Mesenchymal stem cell (in vitro differentiated cells and primary cell): ENCODE measurements at regions not wholly inside any gene's neighbourhood (a gene's known extent, or its start where the extent isn't known, plus 50 kb on each side); places are given as distances from the start of the nearest gene placed in this dataset.
A peak's percentile ranks its signal among the peaks of the same experiment; 100 is the strongest.

Source experiments
- DNase-seq: peaks from one replicate; pipeline ENCODE4 v3.0.0-alpha.2; 2013
- H2AFZ ChIP-seq: one replicate; pipeline ENCODE4 v1.6.1; 2013; ENCODE audit warnings: low read depth, mild to moderate bottlenecking, control low read depth, inconsistent platforms, low read length, moderate library complexity
- H2AK5ac ChIP-seq: 2 replicates; pipeline ENCODE4 v1.6.1; 2013; ENCODE audit warnings: low read length, moderate library complexity, mild to moderate bottlenecking, inconsistent platforms; ENCODE audit not compliant: severe bottlenecking
- H2BK120ac ChIP-seq: one replicate; pipeline ENCODE4 v1.6.1; 2013; ENCODE audit warnings: low read depth, mild to moderate bottlenecking, inconsistent platforms, low read length, moderate library complexity
- H2BK12ac ChIP-seq, 2 experiments: one replicate each; pipeline ENCODE4 v1.6.1; 2013; ENCODE audit warnings: inconsistent platforms in 2 of 2, low read length in 2 of 2, mild to moderate bottlenecking in 2 of 2, moderate library complexity in 2 of 2, control low read depth in 1 of 2
- H2BK15ac ChIP-seq: one replicate; pipeline ENCODE4 v1.6.1; 2013; ENCODE audit warnings: mild to moderate bottlenecking, low read depth, inconsistent platforms; ENCODE audit not compliant: poor library complexity, severe bottlenecking
- H2BK5ac ChIP-seq: 2 replicates; pipeline ENCODE4 v1.6.1; 2013; ENCODE audit warnings: low read depth, mild to moderate bottlenecking, low read length, control low read depth, inconsistent platforms; ENCODE audit not compliant: poor library complexity, severe bottlenecking
- H3K14ac ChIP-seq, 2 experiments: one replicate each; pipeline ENCODE4 v1.6.1; 2013; ENCODE audit warnings: inconsistent platforms in 2 of 2, low read length in 2 of 2, control low read depth in 1 of 2, mild to moderate bottlenecking in 1 of 2, moderate library complexity in 1 of 2
- H3K18ac ChIP-seq, 2 experiments: one replicate each; pipeline ENCODE4 v1.6.1; 2013; ENCODE audit warnings: inconsistent platforms in 2 of 2, low read length in 2 of 2, control low read depth in 1 of 2, low read depth in 1 of 2, mild to moderate bottlenecking in 1 of 2
- H3K23ac ChIP-seq, 2 experiments: one replicate each; pipeline ENCODE4 v1.6.1; 2013; ENCODE audit warnings: inconsistent platforms in 2 of 2, low read length in 2 of 2, mild to moderate bottlenecking in 2 of 2, moderate library complexity in 2 of 2, control low read depth in 1 of 2
- H3K27ac ChIP-seq: 2 replicates; pipeline ENCODE4 v1.5.1; 2013; ENCODE audit warnings: mild to moderate bottlenecking, moderate library complexity, low read length, control low read depth, inconsistent platforms; ENCODE audit not compliant: poor library complexity, severe bottlenecking
- H3K27me3 ChIP-seq, 2 experiments: 2 replicates each; pipeline versions ENCODE4 v1.6.1 to v1.7.0; 2013; ENCODE audit warnings: low read length in 2 of 2, mild to moderate bottlenecking in 2 of 2, moderate library complexity in 2 of 2, control low read depth in 1 of 2, inconsistent platforms in 1 of 2; ENCODE audit not compliant: control insufficient read depth in 1 of 2, insufficient read depth in 1 of 2
- H3K36me3 ChIP-seq, 2 experiments: 2 replicates each; pipeline versions ENCODE4 v1.6.1 to v1.7.0; 2013; ENCODE audit warnings: low read length in 2 of 2, control low read depth in 1 of 2, inconsistent platforms in 1 of 2, low read depth in 1 of 2, mild to moderate bottlenecking in 1 of 2; ENCODE audit not compliant: insufficient read depth in 2 of 2, control insufficient read depth in 1 of 2
- H3K4ac ChIP-seq, 2 experiments: one replicate each; pipeline ENCODE4 v1.6.1; 2013; ENCODE audit warnings: inconsistent platforms in 2 of 2, low read length in 2 of 2, mild to moderate bottlenecking in 2 of 2, moderate library complexity in 2 of 2, control low read depth in 1 of 2, low read depth in 1 of 2
- H3K4me1 ChIP-seq: 2 replicates; pipeline ENCODE4 v1.6.1; 2013; ENCODE audit warnings: low read depth, low read length, control low read depth; ENCODE audit not compliant: control insufficient read depth, insufficient read depth
- H3K4me2 ChIP-seq: 2 replicates; pipeline ENCODE4 v1.6.1; 2013; ENCODE audit warnings: low read length, mild to moderate bottlenecking, inconsistent platforms; ENCODE audit not compliant: poor library complexity, severe bottlenecking
- H3K4me3 ChIP-seq, 2 experiments: 2 replicates each; pipeline versions ENCODE4 v1.5.1 to v1.7.0; 2013; ENCODE audit warnings: low read length in 2 of 2, mild to moderate bottlenecking in 2 of 2, control low read depth in 1 of 2, low read depth in 1 of 2; ENCODE audit not compliant: insufficient read depth in 1 of 2
- H3K79me1 ChIP-seq: replicated peaks from 2 replicates; pipeline ENCODE4 v1.6.1; 2013; ENCODE audit warnings: mild to moderate bottlenecking, control low read depth, low read length, inconsistent platforms; ENCODE audit not compliant: poor library complexity, severe bottlenecking
- H3K9ac ChIP-seq: 2 replicates; pipeline ENCODE4 v1.7.0; 2013; ENCODE audit warnings: mild to moderate bottlenecking, low read length, moderate library complexity
- H3K9me3 ChIP-seq: 2 replicates; pipeline ENCODE4 v1.7.0; 2013; ENCODE audit warnings: mild to moderate bottlenecking, low read length; ENCODE audit not compliant: control insufficient read depth
- H4K8ac ChIP-seq: one replicate; pipeline ENCODE4 v1.6.1; 2013; ENCODE audit warnings: inconsistent platforms, mild to moderate bottlenecking, low read length, moderate library complexity
- H4K91ac ChIP-seq: one replicate; pipeline ENCODE4 v1.6.1; 2013; ENCODE audit warnings: mild to moderate bottlenecking, low read length, inconsistent platforms
- WGBS: methylation state at CpG from one replicate; pipeline ENCODE4 v1.1.7; 2013; ENCODE audit warnings: mixed read lengths; 5-methylcytosine and 5-hydroxymethylcytosine counted together

DNA sequence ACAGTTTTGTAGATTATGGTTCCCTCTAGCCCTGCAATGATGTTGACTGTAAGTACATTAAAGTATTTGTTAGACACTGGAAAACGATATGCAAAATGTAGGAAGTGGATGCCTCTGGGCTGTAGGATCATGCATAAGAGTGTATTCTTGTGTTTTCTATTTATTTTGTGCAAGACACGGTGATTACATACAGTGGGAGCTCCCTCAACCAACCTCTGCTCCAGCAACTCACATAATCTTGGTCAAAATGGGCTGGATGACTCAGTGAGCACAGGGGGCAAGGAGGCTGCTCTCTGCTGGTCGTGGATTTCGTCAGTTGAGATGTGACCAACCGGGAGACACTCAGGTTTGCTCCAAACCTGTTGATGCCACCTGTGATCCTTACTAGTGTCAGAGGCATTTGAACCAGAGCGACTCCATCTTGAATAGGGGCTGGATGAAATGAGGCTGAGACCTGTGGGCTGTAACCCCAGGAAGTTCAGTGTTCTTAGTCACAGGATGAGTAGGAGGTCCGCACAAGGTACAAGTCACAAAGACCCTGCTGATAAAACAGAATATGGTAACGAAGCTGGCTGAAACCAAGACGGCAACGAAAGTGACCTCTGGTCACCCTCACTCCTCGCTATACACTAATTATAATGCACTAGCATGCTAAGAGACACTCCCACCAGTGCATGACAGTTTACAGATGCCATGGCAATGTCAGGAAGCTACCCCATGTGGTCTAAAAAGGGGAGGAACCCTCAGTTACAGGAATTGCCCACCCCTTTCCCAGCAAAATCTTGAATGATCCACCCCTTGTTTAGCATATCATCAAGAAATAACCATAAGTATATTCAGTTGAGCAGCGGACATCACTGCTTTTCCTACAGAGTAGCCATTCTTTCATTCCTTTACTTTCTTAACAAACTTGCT lies 56.4 kb upstream of the FAM20C start:
- no peak overlapping the region for H2AK5ac ChIP-seq
- H3K27me3 ChIP-seq = peaks cover 0 to 22% of the 10 kb centered on the region in 2 experiments
- H3K9me3 ChIP-seq = no peaks in the 10 kb centered on the region
- H3K4me2 ChIP-seq = no peak overlapping the region
- H3K36me3 ChIP-seq = no peaks in the 10 kb centered on the region
- H3K14ac ChIP-seq = no peak overlapping the region
- 88% methylated on average over 12 of the region's 12 CpGs for WGBS
- no peak overlapping the region for H2BK120ac ChIP-seq
- H2BK15ac ChIP-seq = no peak overlapping the region
- no peak overlapping the region for H2BK5ac ChIP-seq
- peaks cover 5% of the 10 kb centered on the region for H3K4me1 ChIP-seq
- H3K27ac ChIP-seq = no peak overlapping the region
- no peak overlapping the region for H4K91ac ChIP-seq
- no peak overlapping the region for H3K23ac ChIP-seq
- no peak overlapping the region for H3K18ac ChIP-seq
- H2BK12ac ChIP-seq = no peak overlapping the region
- H3K9ac ChIP-seq = no peak overlapping the region
- H3K4ac ChIP-seq = no peak overlapping the region
- H2AFZ ChIP-seq = no peak overlapping the region
- DNase-seq = no peak
- no peak overlapping the region for H4K8ac ChIP-seq
- no peaks in the 10 kb centered on the region for H3K79me1 ChIP-seq
- no peak overlapping the region for H3K4me3 ChIP-seq

DNA sequence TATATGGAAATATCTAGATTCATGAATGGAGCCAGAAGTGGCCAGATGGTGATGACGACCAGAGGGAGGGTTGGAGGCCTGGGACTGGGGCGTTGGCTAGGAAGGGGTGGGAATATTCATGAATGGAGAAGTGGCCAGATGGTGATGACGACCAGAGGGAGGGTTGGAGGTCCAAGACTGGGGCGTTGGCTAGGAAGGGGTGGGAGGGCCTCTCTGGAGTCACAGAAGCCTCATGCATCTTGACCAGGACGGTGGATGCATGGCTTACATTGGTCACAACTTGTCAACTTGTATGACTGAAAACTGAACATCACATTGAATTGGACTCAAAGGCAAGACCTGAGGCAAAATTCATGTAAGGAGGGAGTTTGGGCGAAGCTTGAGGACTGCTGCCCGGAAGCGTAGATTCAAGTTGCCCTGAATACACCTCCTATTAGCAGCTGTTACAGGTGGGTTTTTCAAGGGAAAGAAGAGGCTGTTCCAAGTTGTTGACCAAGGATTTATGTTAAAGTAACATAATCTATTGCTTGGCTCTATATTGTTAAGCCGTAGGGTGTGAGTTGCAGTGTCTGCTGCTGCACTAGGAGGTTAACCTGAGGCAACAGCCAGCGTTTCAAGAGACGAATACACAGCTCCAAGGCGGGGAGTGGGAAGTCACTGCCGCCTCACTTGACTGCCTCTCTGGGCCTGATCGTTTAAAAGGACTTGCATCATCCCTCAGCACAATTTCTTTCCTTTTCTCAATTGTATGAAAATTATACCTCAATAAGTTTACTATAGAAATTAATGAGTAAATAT lies 55.1 kb upstream of the FAM20C start:
- no peak overlapping the region for H3K9ac ChIP-seq
- H3K4me1 ChIP-seq = peaks cover 5% of the 10 kb centered on the region
- no peak overlapping the region for H3K27ac ChIP-seq
- H3K36me3 ChIP-seq = no peaks in the 10 kb centered on the region
- no peaks in the 10 kb centered on the region for H3K9me3 ChIP-seq
- no peak overlapping the region for H2BK15ac ChIP-seq
- no peak overlapping the region for H3K4ac ChIP-seq
- no peak overlapping the region for H3K4me3 ChIP-seq
- no peak overlapping the region for H3K18ac ChIP-seq
- no peak overlapping the region for H4K8ac ChIP-seq
- no peak overlapping the region for H2BK12ac ChIP-seq
- H4K91ac ChIP-seq = no peak overlapping the region
- H3K14ac ChIP-seq = no peak overlapping the region
- peaks cover 0 to 18% of the 10 kb centered on the region in 2 experiments for H3K27me3 ChIP-seq
- DNase-seq = no peak
- H2BK5ac ChIP-seq = no peak overlapping the region
- no peak overlapping the region for H2AFZ ChIP-seq
- 71% methylated on average over 11 of the region's 14 CpGs for WGBS
- H3K4me2 ChIP-seq = no peak overlapping the region
- no peaks in the 10 kb centered on the region for H3K79me1 ChIP-seq
- H2BK120ac ChIP-seq = no peak overlapping the region
- no peak overlapping the region for H3K23ac ChIP-seq
- H2AK5ac ChIP-seq = no peak overlapping the region

DNA sequence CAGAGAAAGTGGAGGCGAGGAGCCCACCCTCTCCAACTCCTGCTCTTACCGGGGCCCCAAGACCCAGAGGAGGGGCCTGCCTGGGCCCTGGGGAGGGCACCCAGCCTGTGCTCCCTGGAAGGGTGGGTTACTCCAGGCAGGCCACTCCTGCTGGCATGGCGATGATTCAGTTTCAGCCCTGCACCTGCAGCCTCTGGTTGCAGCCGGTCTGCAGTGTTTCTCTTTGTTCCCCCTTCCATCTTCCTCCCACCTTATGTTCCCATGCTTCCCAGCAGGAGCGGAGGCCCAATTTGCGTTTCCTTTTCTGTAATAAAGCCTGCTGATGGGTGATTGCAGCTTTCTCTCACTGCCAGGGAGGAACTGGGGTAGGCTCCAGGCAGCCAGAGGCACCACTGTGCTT lies 53.2 kb upstream of the FAM20C start:
- no peak overlapping the region for H3K27ac ChIP-seq
- no peaks in the 10 kb centered on the region for H3K79me1 ChIP-seq
- no peaks in the 10 kb centered on the region for H3K36me3 ChIP-seq
- DNase-seq = no peak
- peaks cover 5% of the 10 kb centered on the region for H3K4me1 ChIP-seq
- no peak overlapping the region for H2AFZ ChIP-seq
- peaks cover 0 to 18% of the 10 kb centered on the region in 2 experiments for H3K27me3 ChIP-seq
- no peak overlapping the region for H2AK5ac ChIP-seq
- no peak overlapping the region for H3K23ac ChIP-seq
- no peak overlapping the region for H3K4ac ChIP-seq
- no peak overlapping the region for H4K91ac ChIP-seq
- WGBS = 57% methylated on average over 6 of the region's 6 CpGs
- no peak overlapping the region for H2BK12ac ChIP-seq
- H2BK5ac ChIP-seq = no peak overlapping the region
- H3K14ac ChIP-seq = no peak overlapping the region
- no peak overlapping the region for H2BK15ac ChIP-seq
- no peak overlapping the region for H4K8ac ChIP-seq
- no peak overlapping the region for H3K9ac ChIP-seq
- H3K9me3 ChIP-seq = no peaks in the 10 kb centered on the region
- H3K4me3 ChIP-seq = no peak overlapping the region
- H3K18ac ChIP-seq = no peak overlapping the region
- no peak overlapping the region for H2BK120ac ChIP-seq
- H3K4me2 ChIP-seq = no peak overlapping the region

DNA sequence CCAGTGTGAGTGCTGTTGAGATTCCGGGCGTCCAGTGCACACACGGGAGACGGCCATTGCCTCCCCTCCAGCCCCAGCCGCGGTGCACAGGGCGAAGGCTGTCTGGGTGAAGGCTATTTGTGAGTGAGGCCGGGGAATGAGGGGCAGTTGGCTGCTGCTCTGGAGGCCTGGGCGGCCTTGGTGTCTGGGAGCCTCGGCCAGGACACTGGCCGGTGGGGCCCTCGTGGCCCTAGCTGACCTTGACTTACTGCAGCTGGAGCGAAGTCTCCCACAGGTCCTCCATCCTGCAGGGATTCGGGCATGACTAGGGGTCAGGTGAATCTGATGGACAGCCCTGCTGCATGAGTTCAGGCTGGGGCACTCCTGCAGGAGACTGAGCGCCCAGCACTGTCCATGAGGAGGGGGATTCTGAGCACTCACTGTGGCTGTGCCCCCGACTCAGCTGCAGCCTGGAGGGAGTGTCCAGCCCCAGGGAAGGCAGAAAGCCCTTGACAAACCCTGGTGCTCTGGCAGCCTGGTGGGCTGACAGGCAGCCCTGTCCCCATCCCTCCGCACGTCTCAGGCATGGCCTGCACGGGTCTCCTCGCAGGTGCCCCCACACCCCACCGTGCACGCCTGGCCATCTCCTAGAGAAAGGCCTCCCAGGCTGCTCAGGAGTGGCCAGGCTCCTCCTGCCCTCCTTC lies 52.7 kb upstream of the FAM20C start:
- Histone ChIP-seq H3K9me3 (no peaks in the 10 kb centered on the region), H4K8ac (peak overlapping the region; percentile 5), H4K91ac (no peak overlapping the region), H2AK5ac (no peak overlapping the region), H3K36me3 (peaks cover 0 to 3% of the 10 kb centered on the region in 2 experiments), H3K9ac (no peak overlapping the region), H3K23ac (no peak overlapping the region), H3K18ac (no peak overlapping the region), H2BK120ac (no peak overlapping the region), H3K4me3 (no peak overlapping the region), H3K27ac (no peak overlapping the region), H3K4ac (no peak overlapping the region), H2AFZ (no peak overlapping the region), H2BK5ac (no peak overlapping the region), H2BK12ac (no peak overlapping the region), H3K14ac (no peak overlapping the region), H3K79me1 (no peaks in the 10 kb centered on the region), H2BK15ac (no peak overlapping the region), H3K4me2 (no peak overlapping the region), H3K4me1 (peaks cover 5% of the 10 kb centered on the region), H3K27me3 (peaks cover 0 to 18% of the 10 kb centered on the region in 2 experiments)
- 80% methylated on average over 22 of the region's 22 CpGs for WGBS
- no peak for DNase-seq
